ENCODE measurements at regions not wholly inside any gene's neighbourhood (a gene's known extent, or its start where the extent isn't known, plus 50 kb on each side); places are given as distances from the start of the nearest gene placed in this dataset.

GRCh38 chr9:97779608-97780007 is 73.4 kb upstream of the FOXE1 start:
- in situ Hi-C loops (cut with HindIII; ENCODE audit: low sequenced_read_pairs), result no loop called here
- no peak for TF ChIP-seq CTCF (IDR thresholded peaks at IDR 0.05; ENCODE audit: low read depth, low read length, missing control alignments)
- DNase-seq (ENCODE audit: low read depth), result no peak
- H3K4me3 ChIP-seq (ENCODE audit: low read depth, low read length), result no peak overlapping the region

- in situ Hi-C loops (cut with HindIII; ENCODE audit: low sequenced_read_pairs), result no loop called here
These were observed 71.1 kb upstream of the FOXE1 start for GRCh38 chr9:97781902-97782301.

GRCh38 chr9:97786341-97786740 is 66.7 kb upstream of the FOXE1 start:
- no peak overlapping the region for H3K4me3 ChIP-seq (ENCODE audit: low read depth, low read length)
- TF ChIP-seq CTCF (IDR thresholded peaks at IDR 0.05; ENCODE audit: low read depth, low read length, missing control alignments), result no peak
- in situ Hi-C loops (cut with HindIII; ENCODE audit: low sequenced_read_pairs), result no loop called here
- no peak for DNase-seq (ENCODE audit: low read depth)

More at GRCh38 chr9:97781902-97782301, 71.1 kb upstream of the FOXE1 start:
- no peak for DNase-seq (ENCODE audit: low read depth)
- TF ChIP-seq CTCF (IDR thresholded peaks at IDR 0.05; ENCODE audit: low read depth, low read length, missing control alignments), result no peak
- no peak overlapping the region for H3K4me3 ChIP-seq (ENCODE audit: low read depth, low read length)

GRCh38 chr9:97787551-97787950 is 65.5 kb upstream of the FOXE1 start:
- no peak for DNase-seq (ENCODE audit: low read depth)
- in situ Hi-C loops (cut with HindIII; ENCODE audit: low sequenced_read_pairs), result no loop called here
- no peak for TF ChIP-seq CTCF (IDR thresholded peaks at IDR 0.05; ENCODE audit: low read depth, low read length, missing control alignments)
- no peak overlapping the region for H3K4me3 ChIP-seq (ENCODE audit: low read depth, low read length)

GRCh38 chr9:97788763-97789663 is 64.0 kb upstream of the FOXE1 start:
- in situ Hi-C loops (cut with HindIII; ENCODE audit: low sequenced_read_pairs), result no loop called here
- TF ChIP-seq CTCF (IDR thresholded peaks at IDR 0.05; ENCODE audit: low read depth, low read length, missing control alignments), result no peak
- DNase-seq (ENCODE audit: low read depth), result no peak
- H3K4me3 ChIP-seq (ENCODE audit: low read depth, low read length), result no peak overlapping the region

GRCh38 chr9:97790542-97790941 is 62.5 kb upstream of the FOXE1 start:
- in situ Hi-C loops (cut with HindIII; ENCODE audit: low sequenced_read_pairs), result no loop called here

More at GRCh38 chr9:97790542-97790941, 62.5 kb upstream of the FOXE1 start:
- no peak overlapping the region for H3K4me3 ChIP-seq (ENCODE audit: low read depth, low read length)
- no peak for TF ChIP-seq CTCF (IDR thresholded peaks at IDR 0.05; ENCODE audit: low read depth, low read length, missing control alignments)
- no peak for DNase-seq (ENCODE audit: low read depth)
